Fibroblast of lung (primary cell): ENCODE measurements at regions not wholly inside any gene's neighbourhood (a gene's known extent, or its start where the extent isn't known, plus 50 kb on each side); places are given as distances from the start of the nearest gene placed in this dataset.

Experiments used
- CTCF ChIP-seq, 2 donors: IDR thresholded peaks in 1 of 2; conservative IDR thresholded peaks in 1 of 2; 1 replicate in 1 of 2; 2 replicates in 1 of 2; pipeline ENCODE4 v1.5.1; 2011 to 2012; ENCODE audit warnings: low read length in 2 of 2, control low read depth in 1 of 2, inconsistent platforms in 1 of 2, low read depth in 1 of 2, mild to moderate bottlenecking in 1 of 2
- EZH2 ChIP-seq: IDR thresholded peaks from 2 replicates; pipeline ENCODE4 v1.5.1; 2012; ENCODE audit warnings: low read length, control low read depth, mild to moderate bottlenecking; ENCODE audit errors: missing control alignments

GRCh38 chr1:199265319-199265718 is 626.5 kb downstream of the PTPRC start:
- TF ChIP-seq CTCF (conservative IDR thresholded peaks at IDR 0.05 in 1 of 2, IDR thresholded peaks at IDR 0.05 in 1 of 2; ENCODE audit: low read depth in 1 of 2, low read length in 2 of 2) (no peak), EZH2 (no peak)
